ENCODE measurements at regions not wholly inside any gene's neighbourhood (a gene's known extent, or its start where the extent isn't known, plus 50 kb on each side); places are given as distances from the start of the nearest gene placed in this dataset.

DNA sequence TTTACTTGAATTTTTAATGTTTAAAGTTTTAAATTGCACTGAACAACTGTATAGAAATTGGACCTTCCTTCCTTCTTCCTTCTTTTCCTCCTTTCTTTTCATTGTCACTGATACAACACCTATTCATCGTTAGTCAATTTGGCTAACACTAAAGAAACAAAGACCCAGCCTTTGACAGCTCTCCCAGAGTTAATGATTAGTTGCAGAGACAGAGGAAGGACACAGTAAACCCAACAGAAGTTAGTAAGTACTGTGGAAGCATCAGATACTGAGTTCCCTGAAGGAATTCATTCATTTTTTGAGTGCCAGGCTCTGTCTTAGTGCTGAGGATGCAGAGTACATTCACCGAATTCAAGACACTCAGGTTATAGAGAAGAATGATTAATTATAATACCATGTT lies 77.9 kb upstream of the RAB27B start:
- no peak for TF ChIP-seq SUZ12 (IDR thresholded peaks at IDR 0.05; ENCODE audit: extremely low read depth, insufficient read depth, insufficient read length)
- TF ChIP-seq YY1 (IDR thresholded peaks at IDR 0.05; ENCODE audit: insufficient read depth, insufficient read length), result no peak
- no peak for TF ChIP-seq ZNF274 (IDR thresholded peaks at IDR 0.05; ENCODE audit: low read depth, low read length)
- H3K4me1 ChIP-seq (ENCODE audit: insufficient read depth, insufficient read length), result no peaks in the 10 kb centered on the region
- no peak overlapping the region for H3K9ac ChIP-seq (ENCODE audit: insufficient read length, low read depth)
- H3K9me3 ChIP-seq (ENCODE audit: insufficient read depth, low read length), result no peaks in the 10 kb centered on the region
- no peak for DNase-seq (ENCODE audit: low read depth, low spot score)
- H3K36me3 ChIP-seq (ENCODE audit: insufficient read depth, insufficient read length, low read length), result no peaks in the 10 kb centered on the region
- no peaks in the 10 kb centered on the region for H3K27me3 ChIP-seq (ENCODE audit: insufficient read depth, insufficient read length)
- no peak overlapping the region for H3K4me3 ChIP-seq (ENCODE audit: insufficient read length, low read depth)

- Histone ChIP-seq H3K36me3 (ENCODE audit: insufficient read depth, insufficient read length, low read length) (no peaks in the 10 kb centered on the region), H3K9ac (ENCODE audit: insufficient read length, low read depth) (no peak overlapping the region), H3K4me1 (ENCODE audit: insufficient read depth, insufficient read length) (no peaks in the 10 kb centered on the region), H3K27me3 (ENCODE audit: insufficient read depth, insufficient read length) (no peaks in the 10 kb centered on the region), H3K4me3 (ENCODE audit: insufficient read length, low read depth) (no peak overlapping the region), H3K9me3 (ENCODE audit: insufficient read depth, low read length) (no peaks in the 10 kb centered on the region)
- TF ChIP-seq YY1 (IDR thresholded peaks at IDR 0.05; ENCODE audit: insufficient read depth, insufficient read length) (no peak), SUZ12 (IDR thresholded peaks at IDR 0.05; ENCODE audit: extremely low read depth, insufficient read depth, insufficient read length) (no peak), ZNF274 (IDR thresholded peaks at IDR 0.05; ENCODE audit: low read depth, low read length) (no peak)
- no peak for DNase-seq (ENCODE audit: low read depth, low spot score)
Measured at GRCh38 chr18:54752185-54752584, 76.1 kb upstream of the RAB27B start.

DNA sequence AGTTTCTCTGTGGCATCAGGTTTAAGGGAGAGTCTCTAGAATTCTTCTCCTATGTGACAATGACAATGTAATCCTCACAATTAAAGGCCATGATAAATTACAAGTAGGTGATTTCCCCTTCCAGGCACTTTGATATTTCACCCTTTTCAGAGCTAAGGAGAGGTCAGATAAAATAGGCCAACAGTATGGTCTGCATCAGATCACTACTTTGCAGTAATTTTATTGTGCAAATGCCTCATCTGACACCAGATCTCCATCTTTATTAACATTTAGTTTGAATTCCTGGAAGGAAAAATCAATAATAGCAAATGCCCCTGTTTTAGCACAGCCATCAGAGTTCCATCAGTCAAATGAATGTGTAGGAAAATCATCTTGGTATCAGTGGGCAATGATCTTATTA lies 72.8 kb upstream of the RAB27B start:
- no peak for DNase-seq (ENCODE audit: low read depth, low spot score)

GRCh38 chr18:54762386-54762785 lies 65.9 kb upstream of the RAB27B start:
- no peak overlapping the region for H3K4me3 ChIP-seq (ENCODE audit: insufficient read length, low read depth)
- no peak overlapping the region for H3K9ac ChIP-seq (ENCODE audit: insufficient read length, low read depth)
- DNase-seq (ENCODE audit: low read depth, low spot score), result no peak
- H3K4me1 ChIP-seq (ENCODE audit: insufficient read depth, insufficient read length), result no peaks in the 10 kb centered on the region
- TF ChIP-seq SUZ12 (IDR thresholded peaks at IDR 0.05; ENCODE audit: extremely low read depth, insufficient read depth, insufficient read length) (no peak), ZNF274 (IDR thresholded peaks at IDR 0.05; ENCODE audit: low read depth, low read length) (no peak), YY1 (IDR thresholded peaks at IDR 0.05; ENCODE audit: insufficient read depth, insufficient read length) (no peak)
- H3K27me3 ChIP-seq (ENCODE audit: insufficient read depth, insufficient read length), result no peaks in the 10 kb centered on the region
- H3K9me3 ChIP-seq (ENCODE audit: insufficient read depth, low read length), result no peaks in the 10 kb centered on the region
- no peaks in the 10 kb centered on the region for H3K36me3 ChIP-seq (ENCODE audit: insufficient read depth, insufficient read length, low read length)

More for the DNA sequence above, 72.8 kb upstream of the RAB27B start:
- Histone ChIP-seq H3K27me3 (ENCODE audit: insufficient read depth, insufficient read length) (no peaks in the 10 kb centered on the region), H3K9me3 (ENCODE audit: insufficient read depth, low read length) (no peaks in the 10 kb centered on the region), H3K4me1 (ENCODE audit: insufficient read depth, insufficient read length) (no peaks in the 10 kb centered on the region), H3K9ac (ENCODE audit: insufficient read length, low read depth) (no peak overlapping the region), H3K4me3 (ENCODE audit: insufficient read length, low read depth) (no peak overlapping the region), H3K36me3 (ENCODE audit: insufficient read depth, insufficient read length, low read length) (no peaks in the 10 kb centered on the region)
- TF ChIP-seq SUZ12 (IDR thresholded peaks at IDR 0.05; ENCODE audit: extremely low read depth, insufficient read depth, insufficient read length), result no peak
- TF ChIP-seq YY1 (IDR thresholded peaks at IDR 0.05; ENCODE audit: insufficient read depth, insufficient read length), result no peak
- no peak for TF ChIP-seq ZNF274 (IDR thresholded peaks at IDR 0.05; ENCODE audit: low read depth, low read length)

DNA sequence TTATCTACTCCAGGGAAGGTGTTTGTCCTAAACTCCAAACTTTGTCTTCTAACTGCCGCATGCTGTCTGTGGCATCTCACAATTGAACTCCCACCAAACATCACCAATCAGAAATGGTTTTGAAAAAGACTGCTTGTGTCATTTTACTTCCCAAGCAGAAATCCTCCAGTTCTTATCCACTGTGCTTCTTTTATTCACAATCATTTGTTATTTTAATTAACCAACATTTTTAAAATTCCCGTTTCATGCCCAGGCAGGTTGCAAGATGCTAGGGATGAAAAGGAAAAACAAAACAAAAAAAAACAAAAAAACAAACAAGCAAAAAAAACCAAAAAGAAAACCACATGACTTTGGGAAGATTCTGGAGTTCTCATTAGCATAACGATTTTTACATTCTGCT lies 63.5 kb upstream of the RAB27B start:
- TF ChIP-seq SUZ12 (IDR thresholded peaks at IDR 0.05; ENCODE audit: extremely low read depth, insufficient read depth, insufficient read length) (no peak), ZNF274 (IDR thresholded peaks at IDR 0.05; ENCODE audit: low read depth, low read length) (no peak), YY1 (IDR thresholded peaks at IDR 0.05; ENCODE audit: insufficient read depth, insufficient read length) (no peak)
- Histone ChIP-seq H3K36me3 (ENCODE audit: insufficient read depth, insufficient read length, low read length) (no peaks in the 10 kb centered on the region), H3K4me3 (ENCODE audit: insufficient read length, low read depth) (no peak overlapping the region), H3K27me3 (ENCODE audit: insufficient read depth, insufficient read length) (no peaks in the 10 kb centered on the region), H3K9ac (ENCODE audit: insufficient read length, low read depth) (no peak overlapping the region), H3K9me3 (ENCODE audit: insufficient read depth, low read length) (no peaks in the 10 kb centered on the region), H3K4me1 (ENCODE audit: insufficient read depth, insufficient read length) (no peaks in the 10 kb centered on the region)
- DNase-seq (ENCODE audit: low read depth, low spot score), result no peak

DNA sequence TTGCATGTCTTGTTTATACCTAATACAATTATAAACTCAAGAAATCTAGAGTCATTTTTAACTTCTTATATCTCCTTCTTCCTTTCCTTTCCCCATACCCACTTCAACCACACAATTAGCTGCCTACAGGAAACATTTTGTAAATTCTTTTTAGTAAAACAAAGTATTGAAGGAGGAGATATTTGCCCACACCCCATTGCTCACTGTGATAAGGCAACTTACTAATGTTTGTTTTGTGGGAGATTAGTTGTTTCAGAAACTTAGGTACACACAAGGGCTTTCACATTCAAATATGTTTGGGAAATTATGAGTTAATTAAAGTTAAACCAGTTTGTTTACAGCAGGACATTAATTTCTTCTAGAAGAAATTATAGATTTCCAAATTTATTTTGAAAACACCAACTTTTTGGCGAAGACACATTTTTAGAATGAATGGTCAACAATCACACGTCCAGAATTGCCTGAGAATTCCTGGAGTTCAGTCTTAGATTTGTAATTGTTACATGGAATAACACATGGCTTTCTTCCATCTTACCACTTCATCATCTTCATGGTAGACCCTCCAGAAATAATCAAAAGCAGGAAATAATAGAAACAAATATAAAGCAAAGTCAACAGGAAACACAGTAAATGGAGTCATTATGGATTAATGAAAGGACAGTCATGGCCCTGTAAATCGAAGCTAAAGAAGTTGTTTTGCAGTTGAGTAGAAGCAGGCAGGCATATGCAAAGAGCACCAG lies 62.5 kb upstream of the RAB27B start:
- no peaks in the 10 kb centered on the region for H3K9me3 ChIP-seq (ENCODE audit: insufficient read depth, low read length)
- H3K9ac ChIP-seq (ENCODE audit: insufficient read length, low read depth), result no peak overlapping the region
- TF ChIP-seq SUZ12 (IDR thresholded peaks at IDR 0.05; ENCODE audit: extremely low read depth, insufficient read depth, insufficient read length), result no peak
- H3K27me3 ChIP-seq (ENCODE audit: insufficient read depth, insufficient read length), result no peaks in the 10 kb centered on the region
- no peak for DNase-seq (ENCODE audit: low read depth, low spot score)
- H3K36me3 ChIP-seq (ENCODE audit: insufficient read depth, insufficient read length, low read length), result no peaks in the 10 kb centered on the region
- H3K4me3 ChIP-seq (ENCODE audit: insufficient read length, low read depth), result no peak overlapping the region
- H3K4me1 ChIP-seq (ENCODE audit: insufficient read depth, insufficient read length), result no peaks in the 10 kb centered on the region

GRCh38 chr18:54766634-54767033 lies 61.6 kb upstream of the RAB27B start:
- H3K27me3 ChIP-seq (ENCODE audit: insufficient read depth, insufficient read length), result no peaks in the 10 kb centered on the region
- TF ChIP-seq YY1 (IDR thresholded peaks at IDR 0.05; ENCODE audit: insufficient read depth, insufficient read length), result no peak
- TF ChIP-seq SUZ12 (IDR thresholded peaks at IDR 0.05; ENCODE audit: extremely low read depth, insufficient read depth, insufficient read length), result no peak
- TF ChIP-seq ZNF274 (IDR thresholded peaks at IDR 0.05; ENCODE audit: low read depth, low read length), result no peak
- H3K36me3 ChIP-seq (ENCODE audit: insufficient read depth, insufficient read length, low read length), result no peaks in the 10 kb centered on the region
- H3K9me3 ChIP-seq (ENCODE audit: insufficient read depth, low read length), result no peaks in the 10 kb centered on the region
- H3K9ac ChIP-seq (ENCODE audit: insufficient read length, low read depth), result no peak overlapping the region
- H3K4me1 ChIP-seq (ENCODE audit: insufficient read depth, insufficient read length), result no peaks in the 10 kb centered on the region
- no peak overlapping the region for H3K4me3 ChIP-seq (ENCODE audit: insufficient read length, low read depth)
- no peak for DNase-seq (ENCODE audit: low read depth, low spot score)
